IMR-90 (cell line): ENCODE measurements at regions not wholly inside any gene's neighbourhood (a gene's known extent, or its start where the extent isn't known, plus 50 kb on each side); places are given as distances from the start of the nearest gene placed in this dataset.

Experiments used
- ATAC-seq: fragments of 200-7000 bp; cut with Tn5 transposase; 2 replicates; pipeline ENCODE4 v1.9.1; 2020; ENCODE audit warnings: low read depth, mild to moderate bottlenecking, moderate library complexity
- BruUV-seq: library from RNA; stranded (reverse); fragments of 400-500 nt; replicated peaks from 2 replicates; lab custom pipeline; 2021; lab: Mats Ljungman, UMichigan
- CTCF ChIA-PET: fragments of 300-600 bp; formaldehyde crosslinking; extraction: SDS; loops from one replicate; lab custom pipeline; 2021; ENCODE audit warnings: antibody characterized with exemption; lab: Yijun Ruan, JAX
- POLR2A ChIA-PET: fragments of 300-600 bp; sonication (Branson Sonifier 250); formaldehyde crosslinking; loops from one replicate; lab custom pipeline; 2022; ENCODE audit warnings: antibody characterized with exemption; ENCODE audit not compliant: unreplicated experiment; lab: Charles Lee
- DNase-seq: peaks from one replicate; pipeline ENCODE4 v3.0.0; 2013
- H2AFZ ChIP-seq: replicated peaks from 2 replicates; pipeline ENCODE3; 2013; ENCODE audit warnings: low read length, mild to moderate bottlenecking; ENCODE audit not compliant: poor library complexity
- H2AK5ac ChIP-seq: 2 replicates; pipeline ENCODE4 v1.6.1; 2013; ENCODE audit warnings: low read depth, low read length, inconsistent platforms
- H2AK9ac ChIP-seq: replicated peaks from 2 replicates; pipeline ENCODE3; 2013; ENCODE audit warnings: mild to moderate bottlenecking, low read depth, low read length, moderate library complexity; ENCODE audit not compliant: poor library complexity
- H2BK120ac ChIP-seq: 2 replicates; pipeline ENCODE4 v1.6.1; 2013; ENCODE audit warnings: low read depth, low read length, inconsistent platforms
- H2BK15ac ChIP-seq: 3 replicates; pipeline ENCODE4 v1.6.1; 2013; ENCODE audit warnings: low read depth, low read length, inconsistent platforms
- H2BK20ac ChIP-seq: 2 replicates; pipeline ENCODE4 v1.6.1; 2013; ENCODE audit warnings: low read depth, mild to moderate bottlenecking, inconsistent platforms, low read length, moderate library complexity
- H2BK5ac ChIP-seq: 2 replicates; pipeline ENCODE4 v1.6.1; 2013; ENCODE audit warnings: mild to moderate bottlenecking, low read depth, low read length, inconsistent platforms; ENCODE audit not compliant: poor library complexity, severe bottlenecking
- H3K14ac ChIP-seq: replicated peaks from 2 replicates; pipeline ENCODE4 v1.6.1; 2013; ENCODE audit warnings: low read depth, low read length, inconsistent platforms
- H3K18ac ChIP-seq: 2 replicates; pipeline ENCODE4 v1.6.1; 2013; ENCODE audit warnings: low read depth, low read length, control low read depth
- H3K23ac ChIP-seq: 2 replicates; pipeline ENCODE4 v1.6.1; 2013; ENCODE audit warnings: low read depth, low read length, inconsistent platforms
- H3K27ac ChIP-seq: 2 replicates; pipeline ENCODE4 v1.5.1; 2013; ENCODE audit warnings: mild to moderate bottlenecking, control low read depth, low read length; ENCODE audit not compliant: insufficient read depth
- H3K27me3 ChIP-seq: 2 replicates; pipeline ENCODE4 v1.6.1; 2013; ENCODE audit warnings: low read length; ENCODE audit not compliant: control insufficient read depth, insufficient read depth
- H3K36me3 ChIP-seq: 2 replicates; pipeline ENCODE4 v1.6.1; 2013; ENCODE audit warnings: low read length, mixed read lengths; ENCODE audit not compliant: control insufficient read depth, insufficient read depth
- H3K4ac ChIP-seq: 2 replicates; pipeline ENCODE4 v1.6.1; 2013; ENCODE audit warnings: low read depth, low read length, inconsistent platforms
- H3K4me1 ChIP-seq: 2 replicates; pipeline ENCODE4 v1.6.1; 2013; ENCODE audit warnings: low read length, mixed read lengths; ENCODE audit not compliant: control insufficient read depth, insufficient read depth
- H3K4me2 ChIP-seq: 2 replicates; pipeline ENCODE4 v1.6.1; 2013; ENCODE audit warnings: low read depth, mild to moderate bottlenecking, control low read depth, low read length, moderate library complexity
- H3K4me3 ChIP-seq: 2 replicates; pipeline ENCODE4 v1.5.1; 2013; ENCODE audit warnings: low read depth, mild to moderate bottlenecking, control low read depth, low read length, moderate library complexity; ENCODE audit not compliant: insufficient read depth
- H3K56ac ChIP-seq: 2 replicates; pipeline ENCODE4 v1.6.1; 2013; ENCODE audit warnings: low read length, inconsistent platforms; ENCODE audit not compliant: insufficient read depth; ENCODE audit errors: extremely low read depth
- H3K79me1 ChIP-seq, 2 experiments: 2 replicates each; pipeline ENCODE4 v1.6.1; 2013; ENCODE audit warnings: low read length in 2 of 2, inconsistent platforms in 1 of 2, low read depth in 1 of 2
- H3K9ac ChIP-seq: 2 replicates; pipeline ENCODE4 v1.6.1; 2013; ENCODE audit warnings: low read depth, low read length, control low read depth
- H3K9me1 ChIP-seq: 2 replicates; pipeline ENCODE4 v1.6.1; 2013; ENCODE audit warnings: low read length, inconsistent platforms; ENCODE audit not compliant: insufficient read depth
- H3K9me3 ChIP-seq: 2 replicates; pipeline ENCODE4 v1.6.1; 2013; ENCODE audit warnings: low read length; ENCODE audit not compliant: control insufficient read depth, insufficient read depth
- H4K20me1 ChIP-seq: 2 replicates; pipeline ENCODE4 v1.6.1; 2013; ENCODE audit warnings: low read length, inconsistent platforms; ENCODE audit not compliant: insufficient read depth
- H4K5ac ChIP-seq: 2 replicates; pipeline ENCODE4 v1.6.1; 2013; ENCODE audit warnings: mild to moderate bottlenecking, low read depth, low read length, control low read depth
- H4K8ac ChIP-seq, 2 experiments: 2 replicates each; pipeline ENCODE4 v1.6.1; 2013; ENCODE audit warnings: low read depth in 2 of 2, low read length in 2 of 2, control low read depth in 1 of 2, inconsistent platforms in 1 of 2
- H4K91ac ChIP-seq: 2 replicates; pipeline ENCODE4 v1.6.1; 2013; ENCODE audit warnings: low read depth, low read length, inconsistent platforms; ENCODE audit not compliant: insufficient read depth
- BHLHE40 ChIP-seq: fragments of 150-350 bp; IDR thresholded peaks from 2 replicates; pipeline ENCODE4 v1.6.1; 2016; ENCODE audit warnings: mild to moderate bottlenecking, low read depth, low read length
- CEBPB ChIP-seq: IDR thresholded peaks from 2 replicates; pipeline ENCODE4 v1.6.1; 2012; ENCODE audit warnings: low read depth, low read length, improper control_type of control experiment
- MXI1 ChIP-seq: IDR thresholded peaks from 2 replicates; pipeline ENCODE4 v1.6.1; 2012; ENCODE audit warnings: low read depth, mild to moderate bottlenecking, low read length, moderate library complexity, borderline replicate concordance
- SMC3 ChIP-seq: fragments of 150-350 bp; IDR thresholded peaks from 2 replicates; pipeline ENCODE4 v1.6.1; 2016; ENCODE audit warnings: low read depth, mild to moderate bottlenecking, antibody characterized with exemption, low read length, moderate library complexity
- WGBS, 2 experiments: methylation state at CpG; one replicate each; pipeline versions ENCODE4 v1.1.5 to v1.1.7; 2013; ENCODE audit warnings: missing lambda C conversion rate in 2 of 2; ENCODE audit not compliant: insufficient read length in 1 of 2; ENCODE audit errors: extremely low coverage in 2 of 2; 5-methylcytosine and 5-hydroxymethylcytosine counted together
- dilution Hi-C: fragments of 300-500 bp; cut with HindIII; formaldehyde crosslinking; loops from one replicate; pipeline ENCODE4 v1.14.3; 2018; ENCODE audit warnings: low sequenced_read_pairs; ENCODE audit not compliant: unreplicated experiment
- in situ Hi-C: fragments of 300-500 bp; cut with MboI; formaldehyde crosslinking; loops from 3 replicates; pipeline ENCODE4 v1.14.3; 2019; ENCODE audit warnings: low sequenced_read_pairs, inconsistent platforms, mixed read lengths
- intact Hi-C: fragments of 100-400 bp; cut with micrococcal nuclease; formaldehyde crosslinking; loops from 2 replicates; pipeline ENCODE4 v1.10.0; 2022
- TF ChIP-seq, protein P1 (sequence below): fragments of 150-350 bp; IDR thresholded peaks from 2 replicates; pipeline ENCODE4 v1.6.1; 2016; ENCODE audit warnings: low read depth, mild to moderate bottlenecking, low read length, moderate library complexity, borderline replicate concordance

DNA sequence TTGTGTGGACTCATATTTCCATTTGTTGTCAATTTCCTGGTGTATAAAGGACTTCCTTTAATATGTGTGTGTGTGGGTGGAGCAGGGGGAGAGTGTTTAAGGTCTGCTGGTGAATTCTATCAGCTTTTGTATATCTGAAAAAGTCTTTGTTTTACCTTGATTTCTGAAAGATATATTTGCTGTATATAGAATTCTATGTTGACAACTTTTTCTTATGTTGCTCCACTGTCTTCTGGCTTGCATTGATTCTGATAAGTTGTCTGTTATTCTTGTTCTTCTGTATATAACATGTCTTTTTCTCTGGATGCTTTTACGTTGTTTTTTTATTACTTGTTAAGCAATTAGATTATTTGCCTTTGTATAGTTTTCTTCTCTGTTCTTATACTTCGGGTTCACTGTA is 90.0 kb upstream of the CEP162 start:
- Histone ChIP-seq H2BK5ac (no peak overlapping the region), H4K91ac (no peak overlapping the region), H3K27me3 (no peaks in the 10 kb centered on the region), H2BK120ac (no peak overlapping the region), H3K4me1 (no peaks in the 10 kb centered on the region), H3K27ac (no peak overlapping the region), H4K5ac (no peak overlapping the region), H3K56ac (no peak overlapping the region), H3K9ac (no peak overlapping the region), H3K23ac (no peak overlapping the region), H3K4me2 (no peak overlapping the region), H4K8ac (no peak overlapping the region), H3K4me3 (no peak overlapping the region), H2BK20ac (no peak overlapping the region), H4K20me1 (no peaks in the 10 kb centered on the region), H3K79me1 (no peaks in the 10 kb centered on the region), H3K14ac (no peak overlapping the region), H2AK9ac (no peak overlapping the region), H2BK15ac (no peak overlapping the region), H3K18ac (no peak overlapping the region), H3K9me3 (no peaks in the 10 kb centered on the region), H3K9me1 (no peaks in the 10 kb centered on the region), H2AK5ac (no peak overlapping the region), H2AFZ (no peak overlapping the region), H3K36me3 (no peaks in the 10 kb centered on the region), H3K4ac (no peak overlapping the region)
- ATAC-seq (no peak), DNase-seq (no peak)
- in situ Hi-C loops: no loop called here
- intact Hi-C loops: no loop called here
- BruUV-seq: no TSS peak
- dilution Hi-C loops: no loop called here
- CTCF ChIA-PET: no interaction called here
- no peak for TF ChIP-seq BHLHE40
- no peak for TF ChIP-seq MXI1
- no peak for TF ChIP-seq CEBPB
- no peak for TF ChIP-seq SMC3
- TF ChIP-seq, protein P1, sequence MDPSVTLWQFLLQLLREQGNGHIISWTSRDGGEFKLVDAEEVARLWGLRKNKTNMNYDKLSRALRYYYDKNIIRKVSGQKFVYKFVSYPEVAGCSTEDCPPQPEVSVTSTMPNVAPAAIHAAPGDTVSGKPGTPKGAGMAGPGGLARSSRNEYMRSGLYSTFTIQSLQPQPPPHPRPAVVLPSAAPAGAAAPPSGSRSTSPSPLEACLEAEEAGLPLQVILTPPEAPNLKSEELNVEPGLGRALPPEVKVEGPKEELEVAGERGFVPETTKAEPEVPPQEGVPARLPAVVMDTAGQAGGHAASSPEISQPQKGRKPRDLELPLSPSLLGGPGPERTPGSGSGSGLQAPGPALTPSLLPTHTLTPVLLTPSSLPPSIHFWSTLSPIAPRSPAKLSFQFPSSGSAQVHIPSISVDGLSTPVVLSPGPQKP: no peak
- POLR2A ChIA-PET: no interaction called here
- no CpG with 5 or more reads among the region's 2 CpGs for WGBS, 2 experiments
